ENCODE measurements at regions not wholly inside any gene's neighbourhood (a gene's known extent, or its start where the extent isn't known, plus 50 kb on each side); places are given as distances from the start of the nearest gene placed in this dataset.
"Not testable (repeated sequence)": the region's sequence is repeated elsewhere in the genome, so short reads cannot be mapped to it uniquely, and the experiment has no call there.

DNA sequence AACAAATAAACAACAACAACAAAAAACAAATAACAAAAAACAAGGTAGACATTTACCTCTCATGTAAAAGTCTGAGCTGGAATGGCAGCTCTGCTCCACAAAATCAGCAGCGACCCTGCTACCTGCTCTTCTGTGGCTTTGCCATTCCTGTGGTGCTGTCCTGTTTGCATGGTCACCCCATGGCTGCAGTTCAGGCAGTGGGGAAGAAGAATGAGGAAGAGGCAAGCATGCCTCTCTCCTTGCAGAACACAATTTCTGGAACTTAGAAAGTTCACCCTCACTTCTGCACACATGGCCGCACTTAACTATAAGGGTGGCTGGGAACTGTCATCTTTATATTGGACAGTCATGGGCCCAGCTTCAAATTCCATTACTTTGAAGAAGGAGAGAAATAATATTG is 84.8 kb upstream of the GNG12 start:
- no peaks in the 10 kb centered on the region for H3K9me3 ChIP-seq (ENCODE audit: low read depth)
- no peak for TF ChIP-seq CTCF (IDR thresholded peaks at IDR 0.05; ENCODE audit: low read depth, low read length)
- no peaks in the 10 kb centered on the region for H3K36me3 ChIP-seq
- no peak overlapping the region for H3K27ac ChIP-seq
- no peaks in the 10 kb centered on the region for H3K27me3 ChIP-seq
- H3K4me1 ChIP-seq (ENCODE audit: low read depth), result peaks cover 21% of the 10 kb centered on the region
- no peak for DNase-seq (ENCODE audit: low read depth in 1 of 2, low spot score in 1 of 2)
- no peak overlapping the region for H3K4me3 ChIP-seq

GRCh38 chr1:67917006-67917405 is 83.7 kb upstream of the GNG12 start:
- no peak overlapping the region for H3K27ac ChIP-seq
- H3K4me3 ChIP-seq, result no peak overlapping the region
- peaks cover 21% of the 10 kb centered on the region for H3K4me1 ChIP-seq (ENCODE audit: low read depth)
- DNase-seq (ENCODE audit: low read depth in 1 of 2, low spot score in 1 of 2), result no peak
- H3K27me3 ChIP-seq, result no peaks in the 10 kb centered on the region
- H3K36me3 ChIP-seq, result no peaks in the 10 kb centered on the region
- H3K9me3 ChIP-seq (ENCODE audit: low read depth), result peaks cover 4% of the 10 kb centered on the region
- TF ChIP-seq CTCF (IDR thresholded peaks at IDR 0.05; ENCODE audit: low read depth, low read length), result no peak

DNA sequence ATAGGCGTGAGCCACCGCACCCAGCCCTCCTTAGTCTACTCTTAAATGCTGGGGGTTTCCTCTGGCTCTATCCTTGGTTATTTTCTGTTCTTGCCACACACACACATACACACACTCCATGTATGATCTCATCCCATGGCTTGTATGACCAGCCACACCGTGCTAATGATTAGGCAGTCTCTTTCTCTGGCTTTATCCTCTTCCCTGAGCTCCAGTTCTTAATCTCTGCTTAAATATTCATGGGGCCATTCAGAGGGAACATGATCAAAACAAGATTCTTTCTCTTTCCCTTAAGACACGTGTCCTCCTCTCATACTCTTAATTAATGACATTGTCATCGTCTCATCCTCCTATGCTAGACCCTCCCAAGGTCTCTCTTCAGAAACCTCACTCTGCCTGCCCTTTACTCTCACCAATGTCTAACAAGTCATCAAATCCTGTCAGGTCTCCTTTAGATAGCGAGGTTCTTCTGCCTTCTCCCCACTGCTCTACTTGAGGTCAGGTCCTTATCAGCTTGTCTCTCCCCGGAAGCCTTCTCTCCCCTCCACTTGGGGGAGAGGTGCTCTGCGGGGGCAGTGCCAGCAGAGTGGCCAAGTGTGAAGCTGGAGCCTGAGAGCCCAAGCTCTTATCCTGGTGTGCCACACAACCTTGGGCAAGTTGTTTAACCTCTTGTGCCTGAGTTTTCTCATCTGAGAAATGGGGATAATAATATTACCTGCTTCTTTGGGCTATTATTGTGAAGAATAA is 83.0 kb upstream of the GNG12 start:
- no peak for TF ChIP-seq CTCF (IDR thresholded peaks at IDR 0.05; ENCODE audit: low read depth, low read length)
- Histone ChIP-seq H3K4me3 (no peak overlapping the region), H3K27me3 (no peaks in the 10 kb centered on the region)

GRCh38 chr1:67909776-67910175 is 76.5 kb upstream of the GNG12 start:
- Histone ChIP-seq H3K4me1 (ENCODE audit: low read depth) (peaks cover 3% of the 10 kb centered on the region), H3K4me3 (no peak overlapping the region), H3K27me3 (no peaks in the 10 kb centered on the region), H3K9me3 (ENCODE audit: low read depth) (peaks cover 4% of the 10 kb centered on the region), H3K27ac (no peak overlapping the region), H3K36me3 (no peaks in the 10 kb centered on the region)
- TF ChIP-seq CTCF (IDR thresholded peaks at IDR 0.05; ENCODE audit: low read depth, low read length), result no peak
- DNase-seq (ENCODE audit: low read depth in 1 of 2, low spot score in 1 of 2), result no peak

More for the DNA sequence above, 83.0 kb upstream of the GNG12 start:
- H3K4me1 ChIP-seq (ENCODE audit: low read depth), result peaks cover 25% of the 10 kb centered on the region
- H3K9me3 ChIP-seq (ENCODE audit: low read depth), result peaks cover 4% of the 10 kb centered on the region
- DNase-seq (ENCODE audit: low read depth in 1 of 2, low spot score in 1 of 2), result no peak
- no peak overlapping the region for H3K27ac ChIP-seq
- no peaks in the 10 kb centered on the region for H3K36me3 ChIP-seq

- Histone ChIP-seq H3K36me3 (no peaks in the 10 kb centered on the region), H3K27ac (no peak overlapping the region), H3K4me1 (ENCODE audit: low read depth) (peaks cover 3% of the 10 kb centered on the region), H3K4me3 (no peak overlapping the region), H3K27me3 (no peaks in the 10 kb centered on the region), H3K9me3 (ENCODE audit: low read depth) (peaks cover 4% of the 10 kb centered on the region)
- no peak for DNase-seq (ENCODE audit: low read depth in 1 of 2, low spot score in 1 of 2)
- TF ChIP-seq CTCF (IDR thresholded peaks at IDR 0.05; ENCODE audit: low read depth, low read length), result no peak
These were observed 75.1 kb upstream of the GNG12 start for GRCh38 chr1:67908250-67908936.

- H3K27me3 ChIP-seq; H3K27ac ChIP-seq; H3K4me1 ChIP-seq (ENCODE audit: low read depth); H3K36me3 ChIP-seq; H3K4me3 ChIP-seq; H3K9me3 ChIP-seq (ENCODE audit: low read depth); DNase-seq (ENCODE audit: low read depth in 1 of 2, low spot score in 1 of 2): not testable (repeated sequence)
These were observed 74.2 kb upstream of the GNG12 start for GRCh38 chr1:67907467-67907866.

DNA sequence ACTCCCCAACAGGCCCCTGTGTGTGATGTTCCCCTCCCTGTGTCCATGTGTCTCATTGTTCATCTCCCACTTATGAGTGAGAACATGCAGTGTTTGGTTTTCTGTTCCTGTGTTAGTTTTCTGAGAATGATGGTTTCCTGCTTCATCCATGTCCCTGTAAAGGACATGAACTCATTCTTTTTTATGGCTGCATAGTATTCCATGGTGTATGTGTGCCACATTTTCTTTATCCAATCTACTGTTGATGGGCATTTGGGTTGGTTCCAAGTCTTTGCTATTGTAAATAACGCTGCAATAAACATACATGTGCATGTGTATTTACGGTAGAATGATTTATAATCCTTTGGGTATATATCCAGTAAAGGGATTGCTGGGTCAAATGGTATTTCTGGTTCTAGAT is 72.7 kb upstream of the GNG12 start:
- not testable (repeated sequence) for H3K27ac ChIP-seq; H3K4me1 ChIP-seq (ENCODE audit: low read depth); DNase-seq (ENCODE audit: low read depth in 1 of 2, low spot score in 1 of 2); H3K27me3 ChIP-seq; H3K9me3 ChIP-seq (ENCODE audit: low read depth); H3K36me3 ChIP-seq; H3K4me3 ChIP-seq

DNA sequence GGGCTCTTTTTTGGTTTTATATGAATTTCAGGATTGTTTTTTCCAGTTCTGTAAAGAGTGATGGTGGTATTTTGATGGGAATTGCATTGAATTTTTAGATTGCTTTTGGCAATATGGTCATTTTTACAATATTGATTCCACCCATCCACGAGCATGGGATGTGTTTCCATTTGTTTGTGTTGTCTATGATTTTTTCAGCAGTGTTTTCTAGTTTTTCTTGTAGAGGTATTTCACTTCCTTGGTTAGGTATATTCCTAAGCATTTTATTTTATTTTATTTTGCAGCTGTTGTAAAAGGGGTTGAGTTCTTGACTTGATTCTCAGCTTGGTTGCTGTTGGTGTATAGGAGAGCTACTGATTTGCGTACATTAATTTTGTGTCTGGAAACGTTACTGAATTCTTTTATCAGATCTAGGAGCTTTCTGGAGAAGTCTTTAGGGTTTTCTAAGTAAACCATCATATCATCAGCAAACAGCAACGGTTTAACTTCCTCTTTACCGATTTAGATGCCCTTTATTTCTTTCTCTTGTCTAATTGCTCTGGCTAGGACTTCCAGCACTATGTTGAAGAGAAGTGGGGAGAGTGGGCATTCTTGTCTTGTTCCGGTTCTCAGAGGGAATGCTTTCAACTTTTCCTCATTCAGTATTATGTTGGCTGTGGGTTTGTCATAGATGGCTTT is 69.4 kb upstream of the GNG12 start:
- not testable (repeated sequence) for H3K27me3 ChIP-seq; H3K27ac ChIP-seq; H3K4me1 ChIP-seq (ENCODE audit: low read depth); DNase-seq (ENCODE audit: low read depth in 1 of 2, low spot score in 1 of 2); H3K4me3 ChIP-seq; H3K9me3 ChIP-seq (ENCODE audit: low read depth); H3K36me3 ChIP-seq

All from cardiac muscle cell (in vitro differentiated cells and primary cell).